Tibial artery (tissue), 4 donors: ENCODE measurements at regions not wholly inside any gene's neighbourhood (a gene's known extent, or its start where the extent isn't known, plus 50 kb on each side); places are given as distances from the start of the nearest gene placed in this dataset.
A peak's percentile ranks its signal among the peaks of the same experiment; 100 is the strongest.
"Not testable (repeated sequence)": the region's sequence is repeated elsewhere in the genome, so short reads cannot be mapped to it uniquely, and the experiment has no call there.

Experiments used
- DNase-seq, 2 donors: peaks; one replicate each; pipeline ENCODE4 v3.0.0-alpha.2; 2019
- H3K27ac ChIP-seq, 2 donors: fragments of 200-600 bp; sonication (generic) in 1 of 2; 1 replicate in 1 of 2; 2 replicates in 1 of 2; pipeline ENCODE4 v1.5.1; 2018 to 2019; ENCODE audit warnings: mild to moderate bottlenecking in 1 of 2
- H3K27me3 ChIP-seq, 2 donors: fragments of 200-600 bp; sonication (generic) in 1 of 2; one replicate each; pipeline versions ENCODE4 v1.5.1 to v1.6.0; 2016 to 2019
- H3K36me3 ChIP-seq, 3 donors: fragments of 200-600 bp; sonication (generic) in 2 of 3; one replicate each; pipeline ENCODE4 v1.5.1; 2016 to 2019; ENCODE audit warnings: mild to moderate bottlenecking in 2 of 3
- H3K4me1 ChIP-seq, 4 donors: fragments of 200-600 bp; sonication (generic) in 2 of 4; 1 replicate in 3 of 4; 2 replicates in 1 of 4; pipeline ENCODE4 v1.5.1; 2016 to 2019
- H3K4me3 ChIP-seq, 2 donors: fragments of 200-600 bp; sonication (generic) in 1 of 2; 1 replicate in 1 of 2; 2 replicates in 1 of 2; pipeline ENCODE4 v1.5.1; 2018 to 2019; ENCODE audit warnings: mild to moderate bottlenecking in 2 of 2
- H3K9me3 ChIP-seq, 3 donors: fragments of 200-600 bp; sonication (generic) in 1 of 3; one replicate each; pipeline ENCODE4 v1.5.1; 2016 to 2019
- CTCF ChIP-seq, 2 experiments: fragments of 200-600 bp in 1 of 2; fragments of 450-650 bp in 1 of 2; IDR thresholded peaks; one replicate each; pipeline ENCODE4 v1.5.1; 2017 to 2019; ENCODE audit warnings: antibody characterized with exemption in 2 of 2, mild to moderate bottlenecking in 1 of 2, moderate library complexity in 1 of 2
- intact Hi-C: fragments of 100-400 bp; cut with DNase I; formaldehyde crosslinking; loops from one replicate; pipeline ENCODE4 v1.15.0; 2023; ENCODE audit warnings: low total_unique reads

GRCh38 chr13:74250738-74251190 is 116.6 kb upstream of the KLF12 start:
- Histone ChIP-seq H3K36me3 (no peaks in the 10 kb centered on the region), H3K27me3 (no peaks in the 10 kb centered on the region), H3K27ac (no peak overlapping the region), H3K9me3 (no peaks in the 10 kb centered on the region), H3K4me3 (no peak overlapping the region), H3K4me1 (peaks cover 0 to 16% (median 3%) of the 10 kb centered on the region in 4 donors)
- no peak for DNase-seq
- intact Hi-C loops = no loop called here
- TF ChIP-seq CTCF (IDR thresholded peaks at IDR 0.05) = no peak

- intact Hi-C loops = no loop called here
- Histone ChIP-seq H3K27me3 (no peaks in the 10 kb centered on the region), H3K4me3 (no peak overlapping the region), H3K27ac (no peak overlapping the region), H3K9me3 (no peaks in the 10 kb centered on the region), H3K36me3 (no peaks in the 10 kb centered on the region), H3K4me1 (peaks cover 0 to 18% (median 3%) of the 10 kb centered on the region in 4 donors)
- no peak for DNase-seq
- TF ChIP-seq CTCF (IDR thresholded peaks at IDR 0.05) = no peak
These were observed 114.3 kb upstream of the KLF12 start for GRCh38 chr13:74248477-74248876.

- Histone ChIP-seq H3K4me3 (peak overlapping the region; percentile 15 to 39), H3K4me1 (peaks cover 0 to 18% (median 3%) of the 10 kb centered on the region in 4 donors), H3K9me3 (no peaks in the 10 kb centered on the region), H3K36me3 (no peaks in the 10 kb centered on the region), H3K27ac (no peak overlapping the region), H3K27me3 (no peaks in the 10 kb centered on the region)
- no peak for TF ChIP-seq CTCF (IDR thresholded peaks at IDR 0.05)
- peak in 1 of 2 donors; percentile 22 for DNase-seq
- intact Hi-C loops = no loop called here
These were observed 112.3 kb upstream of the KLF12 start for GRCh38 chr13:74246487-74246886.

GRCh38 chr13:74243637-74244526 is 109.7 kb upstream of the KLF12 start:
- Histone ChIP-seq H3K4me3 (no peak overlapping the region), H3K9me3 (no peaks in the 10 kb centered on the region), H3K27me3 (no peaks in the 10 kb centered on the region), H3K4me1 (peaks cover 0 to 12% (median 3%) of the 10 kb centered on the region in 4 donors), H3K36me3 (no peaks in the 10 kb centered on the region), H3K27ac (no peak overlapping the region)
- TF ChIP-seq CTCF (IDR thresholded peaks at IDR 0.05) = no peak
- no peak for DNase-seq
- intact Hi-C loops = no loop called here

- H3K27me3 ChIP-seq, H3K4me1 ChIP-seq, H3K27ac ChIP-seq, intact Hi-C loops, H3K36me3 ChIP-seq, DNase-seq, H3K4me3 ChIP-seq, H3K9me3 ChIP-seq: not testable (repeated sequence)
These were observed 107.1 kb upstream of the KLF12 start for GRCh38 chr13:74241343-74241742.

GRCh38 chr13:74230984-74231501 is 96.8 kb upstream of the KLF12 start:
- intact Hi-C loops = no loop called here
- Histone ChIP-seq H3K27me3 (no peaks in the 10 kb centered on the region), H3K4me1 (no peaks in the 10 kb centered on the region), H3K36me3 (no peaks in the 10 kb centered on the region), H3K27ac (no peak overlapping the region), H3K9me3 (no peaks in the 10 kb centered on the region), H3K4me3 (no peak overlapping the region)
- DNase-seq = no peak
- no peak for TF ChIP-seq CTCF (IDR thresholded peaks at IDR 0.05)
